GM13976 (cell line): ENCODE measurements at regions not wholly inside any gene's neighbourhood (a gene's known extent, or its start where the extent isn't known, plus 50 kb on each side); places are given as distances from the start of the nearest gene placed in this dataset.

Experiments
- DNase-seq: peaks from one replicate; pipeline ENCODE4 v3.0.0; 2012; ENCODE audit warnings: low spot score
- in situ Hi-C: fragments of 300-500 bp; cut with MboI; formaldehyde crosslinking; loops from one replicate; pipeline ENCODE4 v1.12.0; 2022; ENCODE audit warnings: low sequenced_read_pairs, mixed read lengths, inconsistent platforms; ENCODE audit not compliant: unreplicated experiment
- TF ChIP-seq, protein P1 (sequence below): IDR thresholded peaks from 2 replicates; pipeline ENCODE4 v1.5.1; 2012; ENCODE audit warnings: borderline replicate concordance, mild to moderate bottlenecking; ENCODE audit not compliant: insufficient read depth; ENCODE audit errors: extremely low read depth, missing control alignments, control extremely low read depth

DNA sequence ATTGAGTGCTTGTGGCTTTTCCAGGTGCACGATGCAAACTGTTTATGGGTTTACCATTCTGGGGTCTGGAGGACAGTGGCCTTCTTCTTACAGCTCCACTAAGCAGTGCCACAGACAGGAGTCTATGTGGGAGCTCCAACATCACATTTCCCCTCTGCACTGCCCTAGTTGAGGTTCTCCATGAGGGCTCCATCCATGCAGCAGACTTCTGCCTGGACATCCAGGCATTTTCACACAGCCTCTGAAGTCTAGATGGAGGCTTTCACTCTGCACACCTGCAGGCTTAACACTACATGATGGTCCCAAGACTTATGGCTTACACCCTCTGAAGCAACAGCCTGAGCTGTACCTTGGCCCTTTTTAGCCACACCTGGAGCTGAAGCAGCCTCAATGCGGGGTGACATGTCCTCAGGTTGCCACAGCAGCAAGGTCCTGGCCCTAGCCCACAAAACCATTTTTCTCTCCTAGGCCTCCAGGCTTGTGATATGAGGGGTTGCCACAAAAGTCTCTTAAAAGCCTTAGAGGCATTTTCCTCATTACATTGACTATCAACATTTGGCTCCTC, 552.2 kb downstream of the TFAP2A start:
- no peak for DNase-seq
- TF ChIP-seq, protein P1, sequence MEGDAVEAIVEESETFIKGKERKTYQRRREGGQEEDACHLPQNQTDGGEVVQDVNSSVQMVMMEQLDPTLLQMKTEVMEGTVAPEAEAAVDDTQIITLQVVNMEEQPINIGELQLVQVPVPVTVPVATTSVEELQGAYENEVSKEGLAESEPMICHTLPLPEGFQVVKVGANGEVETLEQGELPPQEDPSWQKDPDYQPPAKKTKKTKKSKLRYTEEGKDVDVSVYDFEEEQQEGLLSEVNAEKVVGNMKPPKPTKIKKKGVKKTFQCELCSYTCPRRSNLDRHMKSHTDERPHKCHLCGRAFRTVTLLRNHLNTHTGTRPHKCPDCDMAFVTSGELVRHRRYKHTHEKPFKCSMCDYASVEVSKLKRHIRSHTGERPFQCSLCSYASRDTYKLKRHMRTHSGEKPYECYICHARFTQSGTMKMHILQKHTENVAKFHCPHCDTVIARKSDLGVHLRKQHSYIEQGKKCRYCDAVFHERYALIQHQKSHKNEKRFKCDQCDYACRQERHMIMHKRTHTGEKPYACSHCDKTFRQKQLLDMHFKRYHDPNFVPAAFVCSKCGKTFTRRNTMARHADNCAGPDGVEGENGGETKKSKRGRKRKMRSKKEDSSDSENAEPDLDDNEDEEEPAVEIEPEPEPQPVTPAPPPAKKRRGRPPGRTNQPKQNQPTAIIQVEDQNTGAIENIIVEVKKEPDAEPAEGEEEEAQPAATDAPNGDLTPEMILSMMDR, result no peak
- in situ Hi-C loops, result no loop called here

DNA sequence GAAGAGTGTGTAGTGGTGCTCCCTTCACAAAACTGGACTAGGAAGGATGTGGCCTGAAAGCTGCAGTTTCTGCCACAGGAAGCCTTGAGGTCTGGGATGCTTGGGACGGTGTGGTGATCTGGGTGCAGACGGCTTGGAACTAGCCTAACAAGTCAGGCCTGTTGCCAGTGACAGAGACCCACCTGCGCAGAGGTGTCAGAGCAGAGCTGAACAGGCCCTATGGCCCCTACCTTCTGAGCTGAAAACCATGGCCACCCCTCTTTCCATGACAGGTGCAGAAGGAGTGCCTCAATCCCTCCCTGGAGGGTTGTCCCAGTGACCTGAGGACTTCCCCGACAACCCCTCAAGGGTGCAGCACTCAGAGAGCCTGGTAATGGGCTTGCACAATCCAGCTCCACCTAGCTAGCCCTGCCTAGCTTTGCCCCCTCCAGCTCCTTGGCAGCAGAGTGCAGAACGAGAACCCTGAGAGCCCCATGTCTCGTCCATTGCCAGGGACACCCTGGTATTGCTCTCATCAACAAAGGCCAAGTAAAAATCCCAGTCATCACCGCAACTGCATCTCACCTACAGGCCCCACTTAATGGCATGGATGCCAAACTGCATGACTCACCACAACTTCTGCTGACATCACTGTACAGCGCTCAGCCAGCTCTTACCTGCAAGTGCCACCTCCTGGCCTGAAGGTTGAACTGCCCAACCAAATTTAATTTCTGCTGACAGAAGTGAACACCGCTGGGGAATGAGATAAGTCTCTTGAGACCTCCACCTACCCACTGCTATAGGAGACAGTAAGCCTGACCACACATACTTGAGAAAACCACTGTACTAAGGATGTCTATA, 563.1 kb downstream of the TFAP2A start:
- in situ Hi-C loops, result no loop called here
- TF ChIP-seq, protein P1, result no peak
- no peak for DNase-seq

DNA sequence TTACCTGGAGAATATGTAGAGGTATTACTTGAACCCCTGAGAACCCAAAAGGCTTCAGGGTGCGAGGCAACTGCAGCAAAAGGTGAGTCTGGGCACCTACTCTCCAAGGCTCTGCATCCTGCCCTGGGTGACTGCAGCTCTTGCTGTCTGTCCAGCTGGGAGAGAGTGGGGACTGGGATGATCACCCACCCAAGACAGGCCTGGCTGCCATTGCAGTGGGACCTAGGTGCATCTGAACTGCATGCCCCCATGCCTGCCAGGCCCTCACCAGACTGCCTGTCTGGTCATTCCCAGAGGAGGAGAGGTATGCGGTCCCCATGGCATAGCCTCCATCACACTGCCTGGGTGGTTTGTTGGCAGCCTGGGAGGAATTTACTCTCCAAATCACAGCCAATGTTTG, 563.9 kb downstream of the TFAP2A start:
- no peak for DNase-seq
- TF ChIP-seq, protein P1, result no peak
- in situ Hi-C loops, result no loop called here

DNA sequence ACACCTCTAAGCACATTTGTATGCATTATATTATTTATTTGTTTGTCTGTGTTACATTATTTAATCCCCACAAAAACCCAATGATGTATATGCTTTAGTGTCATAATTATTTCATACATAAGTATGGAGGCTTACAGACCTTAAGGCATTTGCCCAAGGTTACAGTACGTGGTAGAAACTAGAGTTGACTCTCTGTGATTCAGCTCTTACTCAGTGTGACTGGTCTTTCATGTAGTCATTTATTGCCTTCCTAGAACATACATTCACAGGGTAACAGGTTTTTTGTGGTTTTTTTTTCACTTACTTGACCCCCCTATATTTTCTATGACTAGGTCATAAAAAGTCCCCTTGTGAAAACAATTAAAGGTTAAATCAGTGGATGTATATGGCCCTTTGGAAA, 566.8 kb downstream of the TFAP2A start:
- in situ Hi-C loops, result no loop called here

DNA sequence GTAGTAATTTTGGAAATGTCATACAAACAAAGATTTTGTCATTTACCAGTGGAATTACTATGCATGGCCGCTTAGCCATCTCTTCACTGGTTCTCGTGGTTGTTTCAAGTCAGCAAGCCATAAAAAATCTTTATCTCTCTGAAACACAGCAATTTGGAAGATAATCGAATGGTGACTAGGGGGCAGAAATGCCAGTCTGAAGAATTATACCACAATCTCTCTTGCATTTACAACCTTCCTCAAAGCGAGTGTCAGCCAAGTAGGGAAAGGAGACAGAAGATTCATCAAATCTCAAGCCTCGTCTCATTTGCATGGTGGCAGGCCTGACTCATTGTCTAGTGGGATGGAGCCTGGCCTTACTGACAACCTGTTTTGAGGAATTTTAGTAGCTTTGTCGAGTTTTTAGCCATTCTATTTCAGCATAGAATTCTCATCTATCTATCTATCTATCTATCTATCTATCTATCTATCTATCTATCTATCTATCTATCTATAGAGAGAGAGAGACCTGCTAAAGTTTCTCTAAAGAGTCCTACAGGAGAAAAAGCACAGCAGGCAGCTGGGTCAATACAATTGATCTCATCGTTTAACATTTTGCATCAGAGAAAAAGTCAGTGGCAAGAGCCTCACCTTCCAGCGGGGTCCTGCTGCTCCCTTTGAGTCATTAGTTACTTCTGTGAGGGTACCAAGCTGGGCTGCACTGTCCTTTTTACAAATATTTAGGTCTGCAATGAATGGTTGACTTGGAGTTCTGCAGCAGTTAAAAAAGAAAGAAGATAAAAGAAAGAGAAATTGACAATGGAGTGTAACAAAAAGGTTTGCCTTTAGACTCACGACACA, 572.8 kb downstream of the TFAP2A start:
- no peak for DNase-seq
- TF ChIP-seq, protein P1, result no peak
- in situ Hi-C loops, result no loop called here

More for the DNA sequence above, 566.8 kb downstream of the TFAP2A start:
- no peak for DNase-seq
- TF ChIP-seq, protein P1, result no peak

DNA sequence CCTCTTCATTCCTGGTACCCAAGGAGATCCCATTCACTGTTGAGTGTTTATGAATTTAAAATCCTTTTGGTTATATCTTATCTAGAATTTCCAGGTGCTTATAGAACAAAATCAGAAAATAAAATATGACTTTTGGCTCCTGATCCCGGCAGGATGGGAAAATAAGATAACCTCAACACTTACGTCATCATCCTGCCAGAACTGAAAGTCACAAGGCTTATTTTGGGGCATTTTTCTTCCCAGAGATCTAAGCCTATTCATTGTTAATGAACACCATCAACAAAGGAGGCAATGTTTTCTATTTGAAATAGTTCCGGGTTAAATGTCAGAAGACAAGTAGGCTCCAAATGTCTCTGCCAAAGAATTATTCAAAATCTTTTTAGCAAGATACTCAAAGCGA, 580.6 kb downstream of the TFAP2A start:
- DNase-seq, result no peak
- TF ChIP-seq, protein P1, result no peak
- in situ Hi-C loops, result no loop called here
